Activated naive CD4-positive, alpha-beta T cell treated with anti-CD3 and anti-CD28 coated beads, Interleukin-2, amount 10 ng/mL, durations not matched to agents 7 days and 5 days (primary cell): ENCODE measurements at regions not wholly inside any gene's neighbourhood (a gene's known extent, or its start where the extent isn't known, plus 50 kb on each side); places are given as distances from the start of the nearest gene placed in this dataset.

Experiments
- CTCF ChIA-PET: fragments of 350-600 bp; sonication (Branson Sonifier 250); formaldehyde crosslinking; loops from one replicate; lab custom pipeline; 2021; ENCODE audit warnings: antibody characterized with exemption; lab: Charles Lee
- DNase-seq: peaks from one replicate; pipeline ENCODE4 v3.0.0-alpha.2; 2020
- H3K27ac Mint-ChIP-seq: one replicate; pipeline ENCODE4 v1.8.0; 2021; ENCODE audit warnings: mild to moderate bottlenecking, moderate library complexity, mixed read lengths
- H3K27me3 Mint-ChIP-seq: one replicate; pipeline ENCODE4 v1.8.0; 2021; ENCODE audit warnings: mild to moderate bottlenecking, mixed read lengths
- H3K36me3 Mint-ChIP-seq: one replicate; pipeline ENCODE4 v1.8.0; 2021; ENCODE audit warnings: mixed read lengths
- H3K4me1 Mint-ChIP-seq: one replicate; pipeline ENCODE4 v1.8.0; 2021; ENCODE audit warnings: mixed read lengths
- H3K4me3 Mint-ChIP-seq: one replicate; pipeline ENCODE4 v1.8.0; 2021; ENCODE audit warnings: mild to moderate bottlenecking, moderate library complexity, mixed read lengths
- H3K9me3 Mint-ChIP-seq: one replicate; pipeline ENCODE4 v1.8.0; 2021; ENCODE audit warnings: mixed read lengths

DNA sequence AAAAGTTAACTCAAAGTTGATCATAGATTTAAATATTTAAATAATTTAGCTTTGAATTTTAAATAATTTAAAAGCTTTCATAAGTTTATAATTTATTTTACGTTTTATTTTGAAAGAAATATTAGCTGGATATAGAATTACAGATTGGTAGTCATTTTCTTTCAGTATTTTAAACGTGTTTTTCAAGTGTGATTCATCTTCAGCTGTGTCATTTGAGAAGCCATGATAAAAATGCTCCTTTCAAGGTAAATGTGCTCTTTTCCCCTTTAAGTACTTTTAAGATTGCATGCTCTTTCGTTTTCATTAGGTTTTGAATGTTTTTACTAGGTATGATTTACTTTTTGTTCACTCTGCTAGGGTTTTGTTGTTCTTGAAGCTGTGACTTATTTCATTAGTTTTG lies 116.8 kb upstream of the FIGN start:
- CTCF ChIA-PET = no interaction called here
- H3K4me1 Mint-ChIP-seq = no peaks in the 10 kb centered on the region
- H3K27ac Mint-ChIP-seq = no peak overlapping the region
- H3K27me3 Mint-ChIP-seq = no peaks in the 10 kb centered on the region
- no peaks in the 10 kb centered on the region for H3K36me3 Mint-ChIP-seq
- H3K9me3 Mint-ChIP-seq = peaks cover 6% of the 10 kb centered on the region
- DNase-seq = no peak
- H3K4me3 Mint-ChIP-seq = no peak overlapping the region

DNA sequence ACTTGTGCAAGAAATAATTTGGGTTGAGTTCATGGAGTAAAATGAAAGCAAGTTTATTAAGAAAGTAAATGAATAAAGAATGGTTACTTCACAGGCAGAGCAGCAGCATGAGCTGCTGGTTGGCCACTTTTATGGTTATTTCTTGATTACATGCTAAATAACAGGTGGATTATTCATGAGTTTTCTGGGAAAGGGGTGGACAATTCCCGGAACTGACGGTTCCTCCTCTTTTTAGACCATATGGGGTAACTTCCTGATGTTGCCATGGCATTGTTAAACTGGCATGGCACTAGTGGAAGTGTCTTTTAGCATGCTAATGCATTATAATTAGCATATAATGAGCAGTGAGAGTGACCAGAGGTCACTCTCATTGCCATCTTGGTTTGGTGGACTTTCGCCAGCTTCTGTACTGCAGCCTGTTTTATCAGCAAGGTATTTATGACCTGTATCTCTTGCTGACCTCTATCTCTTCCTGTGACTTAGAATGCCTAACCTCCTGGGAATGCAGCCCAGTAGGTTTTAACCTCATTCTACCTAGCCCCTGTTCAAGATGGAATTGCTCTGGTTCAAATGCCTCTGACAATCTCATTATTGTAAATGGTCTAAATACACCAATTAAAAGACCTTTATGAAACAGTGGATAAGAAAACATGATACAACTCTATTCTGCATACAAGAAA lies 114.1 kb upstream of the FIGN start:
- no peak overlapping the region for H3K4me3 Mint-ChIP-seq
- H3K27ac Mint-ChIP-seq = no peak overlapping the region
- H3K4me1 Mint-ChIP-seq = no peaks in the 10 kb centered on the region
- no peaks in the 10 kb centered on the region for H3K27me3 Mint-ChIP-seq
- no peaks in the 10 kb centered on the region for H3K36me3 Mint-ChIP-seq
- CTCF ChIA-PET = no interaction called here
- no peak for DNase-seq
- H3K9me3 Mint-ChIP-seq = peaks cover 5% of the 10 kb centered on the region

DNA sequence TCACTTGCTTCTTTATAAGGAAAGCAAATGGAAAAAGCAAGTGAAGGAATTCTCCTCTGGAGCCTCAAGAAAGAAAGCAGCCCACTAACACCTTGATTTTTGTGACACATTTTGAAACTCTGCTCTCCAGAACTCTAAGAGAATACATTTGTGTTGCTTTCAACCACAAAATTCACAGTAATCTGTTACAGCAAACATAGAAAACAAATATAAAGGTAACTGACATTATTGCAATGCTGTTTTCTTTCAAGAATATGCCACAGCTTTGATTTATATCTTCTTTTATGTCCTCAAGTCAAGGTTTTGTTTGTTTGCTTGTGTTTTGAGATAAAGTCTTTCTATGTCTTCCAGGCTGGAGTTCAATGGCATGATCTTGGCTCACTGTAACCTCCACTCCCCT lies 103.1 kb upstream of the FIGN start:
- CTCF ChIA-PET = no interaction called here
- Mint-ChIP-seq H3K27me3 (no peaks in the 10 kb centered on the region), H3K36me3 (no peaks in the 10 kb centered on the region), H3K4me3 (no peak overlapping the region), H3K4me1 (no peaks in the 10 kb centered on the region), H3K9me3 (no peaks in the 10 kb centered on the region), H3K27ac (no peak overlapping the region)
- DNase-seq = no peak

DNA sequence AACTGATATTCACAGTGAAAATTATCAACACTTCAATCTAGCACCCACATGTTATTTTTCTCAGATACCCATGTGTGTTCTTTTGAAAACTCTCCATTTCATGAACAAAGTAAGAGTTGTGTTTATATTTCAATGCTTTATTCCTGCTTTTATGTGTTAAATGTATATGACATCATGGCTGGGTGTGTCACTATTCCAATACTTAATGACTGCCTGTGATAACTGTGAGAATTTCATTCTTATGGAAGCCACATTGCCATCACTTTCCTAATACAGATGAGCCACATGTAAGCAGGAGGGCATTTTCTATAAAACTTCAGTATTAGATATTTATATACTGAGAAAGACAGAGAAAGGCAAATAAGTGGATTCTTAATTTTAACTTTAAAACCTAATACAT lies 100.4 kb upstream of the FIGN start:
- Mint-ChIP-seq H3K9me3 (peaks cover 3% of the 10 kb centered on the region), H3K4me3 (no peak overlapping the region), H3K27me3 (no peaks in the 10 kb centered on the region), H3K4me1 (no peaks in the 10 kb centered on the region), H3K36me3 (no peaks in the 10 kb centered on the region), H3K27ac (no peak overlapping the region)
- CTCF ChIA-PET = no interaction called here
- DNase-seq = no peak

DNA sequence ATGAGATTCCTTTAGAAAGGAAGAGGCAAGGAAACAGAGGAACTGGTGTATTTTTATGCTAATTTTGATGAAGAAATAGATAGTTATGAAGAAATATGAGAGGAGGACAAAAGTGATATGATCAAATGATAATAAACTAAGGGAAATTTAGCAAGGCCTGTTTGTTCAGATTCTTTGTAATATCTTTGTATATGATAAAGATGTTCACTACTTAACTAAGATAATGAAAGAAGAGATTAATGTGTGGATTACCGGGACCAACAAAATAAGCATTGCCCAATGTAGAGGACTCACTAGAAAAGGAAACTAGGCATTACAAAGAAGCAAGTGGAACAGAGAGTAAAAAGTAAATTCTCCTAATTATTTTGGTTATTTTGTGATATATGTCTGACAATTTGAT lies 99.0 kb upstream of the FIGN start:
- Mint-ChIP-seq H3K4me1 (no peaks in the 10 kb centered on the region), H3K27ac (no peak overlapping the region), H3K9me3 (peaks cover 4% of the 10 kb centered on the region), H3K4me3 (no peak overlapping the region), H3K27me3 (no peaks in the 10 kb centered on the region), H3K36me3 (no peaks in the 10 kb centered on the region)
- DNase-seq = no peak
- CTCF ChIA-PET = no interaction called here

DNA sequence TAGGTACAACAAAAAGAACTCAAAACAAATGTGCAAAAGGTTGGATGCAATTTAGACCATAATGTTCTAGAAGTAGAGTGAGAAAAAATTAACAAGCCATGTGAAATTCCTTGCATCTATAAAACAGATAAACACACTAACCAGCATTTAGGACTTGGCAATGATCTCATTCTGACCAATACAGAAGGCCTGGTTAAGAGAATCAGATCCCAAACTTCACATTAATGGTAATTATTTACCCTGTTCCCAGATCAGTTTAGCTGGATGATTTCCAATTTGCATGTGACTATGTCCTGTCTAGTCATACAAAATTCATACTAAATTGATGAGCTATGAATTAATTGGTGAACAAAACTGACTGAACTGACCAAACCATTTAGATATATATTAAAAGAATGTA lies 98.4 kb upstream of the FIGN start:
- Mint-ChIP-seq H3K4me3 (no peak overlapping the region), H3K9me3 (peaks cover 9% of the 10 kb centered on the region), H3K4me1 (no peaks in the 10 kb centered on the region), H3K27ac (no peak overlapping the region), H3K27me3 (no peaks in the 10 kb centered on the region), H3K36me3 (no peaks in the 10 kb centered on the region)
- no peak for DNase-seq
- CTCF ChIA-PET = no interaction called here

DNA sequence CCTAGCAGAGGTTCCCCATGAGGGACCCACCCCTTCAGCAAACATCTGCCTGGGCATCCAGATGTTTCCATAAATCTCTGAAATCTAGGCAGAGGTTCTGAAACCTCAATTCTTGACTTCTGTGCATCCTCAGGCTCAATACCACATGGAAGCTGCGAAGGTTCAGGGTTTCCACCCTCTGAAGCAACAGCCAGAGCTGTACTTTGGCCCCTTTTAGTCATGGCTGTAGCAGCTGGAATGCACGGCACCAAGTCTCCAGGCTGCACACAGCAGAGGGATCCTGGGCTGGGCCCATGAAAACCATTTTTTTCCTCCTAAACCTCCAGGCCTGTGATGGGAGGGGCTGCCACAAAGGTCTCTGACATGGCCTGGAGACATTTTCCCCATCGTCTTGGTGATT lies 93.0 kb upstream of the FIGN start:
- Mint-ChIP-seq H3K4me3 (no peak overlapping the region), H3K27me3 (no peaks in the 10 kb centered on the region), H3K36me3 (no peaks in the 10 kb centered on the region), H3K9me3 (peaks cover 14% of the 10 kb centered on the region), H3K27ac (no peak overlapping the region), H3K4me1 (no peaks in the 10 kb centered on the region)
- DNase-seq = no peak
- CTCF ChIA-PET = no interaction called here

DNA sequence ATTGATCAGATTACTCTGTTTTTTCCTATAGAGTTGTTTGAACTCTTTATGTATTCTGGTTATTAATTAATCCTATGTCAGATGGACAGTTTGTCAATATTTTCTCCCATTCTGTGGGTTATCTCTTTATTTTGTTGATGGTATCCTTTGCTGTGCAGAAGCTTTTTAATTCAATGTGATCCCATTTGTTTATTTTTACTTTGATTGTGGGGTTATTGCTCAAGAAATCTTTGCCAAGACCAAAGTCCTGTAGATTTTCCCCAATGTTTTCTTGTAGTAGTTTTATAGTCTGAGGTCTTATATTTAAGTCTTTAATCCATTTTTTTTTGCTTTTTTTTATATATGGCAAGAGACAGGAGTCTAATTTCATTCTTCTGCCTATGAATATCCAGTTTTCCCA lies 86.2 kb upstream of the FIGN start:
- CTCF ChIA-PET = no interaction called here
- Mint-ChIP-seq H3K36me3 (no peaks in the 10 kb centered on the region), H3K27me3 (no peaks in the 10 kb centered on the region), H3K27ac (no peak overlapping the region), H3K4me3 (no peak overlapping the region), H3K4me1 (no peaks in the 10 kb centered on the region), H3K9me3 (peaks cover 4% of the 10 kb centered on the region)
- DNase-seq = no peak

DNA sequence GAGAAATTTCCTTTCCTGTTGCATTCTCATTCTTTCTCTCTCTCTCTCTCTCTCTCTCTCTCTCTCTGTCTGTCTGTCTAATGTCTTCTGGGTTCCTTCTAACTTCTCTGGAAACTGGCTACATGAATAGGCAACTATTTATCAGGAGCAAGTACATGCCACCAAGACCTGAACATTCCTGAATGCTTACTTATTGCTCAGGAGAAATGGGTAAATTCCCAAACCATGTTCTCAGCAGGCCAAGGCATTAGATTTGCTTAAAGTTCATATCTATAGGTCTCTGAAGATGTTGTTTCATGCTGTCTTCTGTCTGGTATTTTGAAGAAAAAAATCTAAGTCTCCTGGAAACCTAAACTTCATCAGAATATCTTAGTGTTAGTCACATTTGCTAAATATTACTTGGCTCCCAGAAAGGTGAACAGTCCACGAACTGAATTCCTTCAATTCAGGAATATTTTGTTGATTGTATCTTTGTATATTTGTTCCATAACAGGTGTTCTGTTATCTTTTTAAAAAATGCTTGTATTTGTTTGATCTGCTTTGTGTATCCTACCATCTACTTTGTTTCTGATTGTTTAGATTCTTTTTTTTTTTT lies 77.2 kb upstream of the FIGN start:
- CTCF ChIA-PET = no interaction called here
- DNase-seq = no peak
- H3K36me3 Mint-ChIP-seq = no peaks in the 10 kb centered on the region

DNA sequence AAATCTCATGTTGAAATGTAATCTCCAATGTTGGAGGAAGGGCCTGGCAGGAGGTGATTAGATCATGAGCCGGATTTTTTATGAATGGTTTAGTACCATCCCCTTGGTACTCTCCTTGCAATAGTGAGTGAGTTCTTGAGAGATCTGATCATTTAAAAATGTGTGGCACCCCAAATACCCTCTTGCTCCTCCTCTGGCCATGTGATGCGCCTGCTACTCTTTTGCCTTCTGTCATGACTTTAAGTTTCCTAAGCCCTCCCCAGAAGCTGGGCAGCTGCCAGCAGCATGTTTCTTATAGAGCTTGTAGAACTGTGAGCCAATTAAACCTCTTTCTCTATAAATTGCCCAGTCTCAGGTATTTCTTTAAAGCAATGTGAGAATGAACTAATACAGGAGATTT lies 72.6 kb upstream of the FIGN start:
- CTCF ChIA-PET = no interaction called here
- Mint-ChIP-seq H3K4me1 (no peaks in the 10 kb centered on the region), H3K4me3 (no peak overlapping the region), H3K9me3 (peaks cover 16% of the 10 kb centered on the region), H3K27ac (no peak overlapping the region), H3K27me3 (no peaks in the 10 kb centered on the region), H3K36me3 (no peaks in the 10 kb centered on the region)
- no peak for DNase-seq

More for the DNA sequence above, 77.2 kb upstream of the FIGN start:
- Mint-ChIP-seq H3K4me3 (no peak overlapping the region), H3K4me1 (no peaks in the 10 kb centered on the region), H3K27ac (no peak overlapping the region), H3K27me3 (no peaks in the 10 kb centered on the region), H3K9me3 (peaks cover 16% of the 10 kb centered on the region)

DNA sequence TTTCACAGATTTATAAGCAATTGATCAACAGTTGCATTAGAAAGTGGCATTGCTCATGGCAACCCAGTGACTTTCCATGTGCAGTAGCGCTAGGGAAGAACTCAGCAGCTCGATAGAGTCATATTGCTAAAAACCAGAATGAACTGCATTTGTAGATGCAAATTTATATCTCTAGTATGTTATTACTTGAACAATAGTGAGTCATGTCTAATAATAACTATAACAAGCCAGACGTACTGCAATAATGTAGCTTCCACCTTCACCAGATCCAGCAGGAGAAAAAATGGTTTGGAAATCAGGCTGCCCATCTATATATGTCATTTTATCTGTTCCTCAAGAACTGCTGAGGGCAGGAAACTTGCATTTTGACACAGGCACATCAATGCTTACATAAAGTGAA lies 66.5 kb upstream of the FIGN start:
- CTCF ChIA-PET = no interaction called here
- no peak overlapping the region for H3K27ac Mint-ChIP-seq
- no peak overlapping the region for H3K4me3 Mint-ChIP-seq
- no peaks in the 10 kb centered on the region for H3K27me3 Mint-ChIP-seq
- peaks cover 3% of the 10 kb centered on the region for H3K9me3 Mint-ChIP-seq
- no peaks in the 10 kb centered on the region for H3K36me3 Mint-ChIP-seq
- H3K4me1 Mint-ChIP-seq = no peaks in the 10 kb centered on the region
- no peak for DNase-seq

DNA sequence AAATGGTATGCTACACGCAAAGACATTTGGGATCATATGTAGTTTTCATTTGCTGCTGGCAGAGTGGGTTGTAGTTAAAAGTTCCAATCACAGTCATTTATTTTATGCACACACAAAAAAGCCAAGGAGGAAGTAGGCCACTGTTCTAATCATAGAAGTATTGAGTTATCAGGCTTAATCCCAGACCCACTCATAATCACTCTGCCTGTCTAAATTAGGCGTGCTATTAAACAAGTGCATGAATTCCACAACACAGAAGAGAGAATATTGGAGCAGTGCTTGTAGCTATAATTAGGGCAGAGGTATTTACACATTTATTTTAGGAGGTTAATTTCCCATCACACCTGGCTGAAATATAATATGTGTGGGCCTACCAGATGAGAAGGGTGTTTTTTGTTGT lies 65.7 kb upstream of the FIGN start:
- no peak for DNase-seq
- no peak overlapping the region for H3K27ac Mint-ChIP-seq
- no peaks in the 10 kb centered on the region for H3K27me3 Mint-ChIP-seq
- H3K4me3 Mint-ChIP-seq = no peak overlapping the region
- no peaks in the 10 kb centered on the region for H3K36me3 Mint-ChIP-seq
- CTCF ChIA-PET = no interaction called here
- no peaks in the 10 kb centered on the region for H3K4me1 Mint-ChIP-seq
- peaks cover 4% of the 10 kb centered on the region for H3K9me3 Mint-ChIP-seq

DNA sequence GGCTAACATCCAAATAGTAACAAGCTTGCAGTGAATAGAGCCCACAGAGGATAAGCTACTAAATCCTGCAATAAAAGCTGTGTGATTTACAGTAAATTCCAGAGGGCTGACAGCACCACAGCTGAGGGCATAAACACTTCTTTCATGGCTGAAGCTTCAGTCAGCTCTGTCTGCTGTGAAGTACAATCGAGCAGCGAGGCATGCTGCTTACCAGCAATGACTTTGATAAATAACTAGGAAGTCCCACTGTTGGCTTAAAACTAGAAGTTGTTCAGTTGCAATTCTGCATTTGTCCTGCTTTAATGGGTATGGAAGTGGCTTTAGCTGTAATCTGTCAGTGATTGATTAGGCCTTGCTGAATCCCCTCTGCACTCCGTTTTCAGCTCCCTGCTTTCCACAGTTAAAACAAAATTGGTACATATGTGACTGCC lies 65.2 kb upstream of the FIGN start:
- no peak for DNase-seq
- H3K9me3 Mint-ChIP-seq = peaks cover 4% of the 10 kb centered on the region
- H3K27ac Mint-ChIP-seq = no peak overlapping the region
- no peaks in the 10 kb centered on the region for H3K4me1 Mint-ChIP-seq
- no peaks in the 10 kb centered on the region for H3K36me3 Mint-ChIP-seq
- H3K27me3 Mint-ChIP-seq = no peaks in the 10 kb centered on the region
- CTCF ChIA-PET = no interaction called here
- H3K4me3 Mint-ChIP-seq = no peak overlapping the region

DNA sequence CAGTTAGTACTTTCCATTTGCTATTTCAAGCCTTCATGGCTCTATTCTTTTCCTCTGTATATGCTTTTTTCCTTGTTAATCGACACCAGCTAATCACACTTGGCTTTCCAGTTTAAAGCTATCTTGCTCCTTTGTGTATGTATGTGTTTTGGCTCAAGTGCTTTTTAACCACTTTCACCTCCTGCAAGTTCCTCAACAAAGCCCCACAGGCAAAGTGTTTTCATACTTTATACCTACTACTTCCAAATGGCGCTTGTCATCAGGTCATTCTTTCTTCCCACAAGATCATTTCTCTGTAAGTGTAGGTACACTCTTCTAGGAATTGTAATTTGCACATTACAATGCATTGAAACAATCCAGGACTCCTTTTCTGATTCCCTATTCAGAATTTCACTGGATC lies 64.0 kb upstream of the FIGN start:
- H3K27ac Mint-ChIP-seq = no peak overlapping the region
- CTCF ChIA-PET = no interaction called here
- H3K4me3 Mint-ChIP-seq = no peak overlapping the region
- H3K36me3 Mint-ChIP-seq = no peaks in the 10 kb centered on the region
- H3K9me3 Mint-ChIP-seq = peaks cover 7% of the 10 kb centered on the region
- no peaks in the 10 kb centered on the region for H3K4me1 Mint-ChIP-seq
- H3K27me3 Mint-ChIP-seq = no peaks in the 10 kb centered on the region
- DNase-seq = no peak

DNA sequence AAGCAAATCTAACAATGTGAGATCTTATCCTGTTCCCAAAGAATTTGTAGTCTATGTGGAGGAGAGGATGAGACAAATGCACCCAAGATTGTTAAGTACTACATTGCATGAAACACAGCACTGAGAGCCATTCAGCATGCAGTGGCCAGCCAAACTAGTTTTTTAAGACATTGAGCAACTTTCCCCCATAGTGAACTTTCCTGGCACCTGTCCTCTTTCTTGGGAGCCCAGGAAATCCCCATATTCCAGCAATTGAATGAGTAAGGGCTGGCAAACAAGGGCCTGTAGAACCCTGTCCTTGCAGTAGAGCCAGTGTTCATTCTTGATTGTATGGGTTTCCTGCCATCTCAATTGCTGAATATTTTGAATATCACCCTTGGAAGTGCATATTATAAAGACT lies 58.8 kb upstream of the FIGN start:
- CTCF ChIA-PET = no interaction called here
- no peak for DNase-seq
- H3K36me3 Mint-ChIP-seq = no peaks in the 10 kb centered on the region
- peaks cover 9% of the 10 kb centered on the region for H3K9me3 Mint-ChIP-seq
- no peak overlapping the region for H3K4me3 Mint-ChIP-seq
- no peaks in the 10 kb centered on the region for H3K27me3 Mint-ChIP-seq
- H3K4me1 Mint-ChIP-seq = no peaks in the 10 kb centered on the region
- no peak overlapping the region for H3K27ac Mint-ChIP-seq
